ENCODE measurements at regions not wholly inside any gene's neighbourhood (a gene's known extent, or its start where the extent isn't known, plus 50 kb on each side); places are given as distances from the start of the nearest gene placed in this dataset.

DNA sequence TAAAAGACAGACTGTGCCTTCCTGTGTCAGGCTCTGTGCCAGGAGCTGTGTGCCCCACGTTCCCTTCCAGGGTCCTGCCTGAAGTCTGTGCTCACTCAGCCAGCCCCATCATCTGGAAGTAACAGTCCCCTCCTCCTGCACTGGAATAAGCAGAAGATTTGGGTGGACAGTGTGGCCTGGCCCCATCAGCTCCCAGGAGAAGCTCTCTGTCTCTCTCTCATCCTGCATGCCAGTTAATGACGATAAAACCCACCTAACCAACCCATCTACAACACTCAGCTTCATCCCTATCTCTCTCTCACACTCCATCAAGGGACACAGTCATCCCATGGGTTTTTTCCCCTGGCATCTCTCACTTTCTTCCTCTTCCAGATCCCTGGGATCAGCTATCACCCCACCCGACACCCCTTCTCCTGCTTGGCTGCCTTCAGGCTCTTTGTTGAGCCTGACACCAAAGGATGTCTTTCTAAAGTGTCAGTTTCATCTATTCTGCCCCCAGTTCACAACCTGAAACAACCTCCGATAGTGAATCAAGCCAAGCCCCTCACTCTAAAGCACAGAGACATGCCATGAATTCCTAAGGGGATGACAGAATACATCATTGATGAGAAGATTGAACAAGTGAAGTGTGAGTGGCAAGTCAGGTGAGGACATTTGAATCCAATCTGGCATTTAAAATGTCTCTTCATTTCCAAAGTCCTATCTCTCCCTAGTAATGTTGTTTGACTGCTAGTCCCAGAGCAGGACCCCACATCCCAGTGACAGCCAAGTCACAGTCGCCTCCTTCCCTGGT is 91.4 kb upstream of the TOP3B start:
- TF ChIP-seq CTCF (IDR thresholded peaks at IDR 0.05) = no peak
- TF ChIP-seq POLR2A (IDR thresholded peaks at IDR 0.05) = no peak

Measured in right lobe of liver (tissue), 4 donors.